WTC11 (cell line): ENCODE measurements at regions not wholly inside any gene's neighbourhood (a gene's known extent, or its start where the extent isn't known, plus 50 kb on each side); places are given as distances from the start of the nearest gene placed in this dataset.

Experiments
- ATAC-seq: fragments of 200-7000 bp; cut with Tn5 transposase; 2 replicates; pipeline ENCODE4 v1.10.0; 2021; ENCODE audit warnings: mild to moderate bottlenecking, moderate library complexity
- CTCF ChIA-PET: fragments of 300-600 bp; sonication (Branson Sonifier 250); formaldehyde crosslinking; loops from one replicate; lab custom pipeline; 2021; ENCODE audit warnings: antibody characterized with exemption; lab: Charles Lee
- POLR2A ChIA-PET: fragments of 350-600 bp; sonication (Branson Sonifier 250); formaldehyde crosslinking; loops from one replicate; lab custom pipeline; 2021; ENCODE audit warnings: antibody characterized with exemption; lab: Charles Lee
- DNase-seq: peaks from one replicate; pipeline ENCODE4 v3.0.0; 2021; ENCODE audit warnings: low spot score
- H3K27ac Mint-ChIP-seq: 2 replicates; pipeline ENCODE4 v1.8.0; 2021; ENCODE audit warnings: mixed read lengths
- H3K27me3 Mint-ChIP-seq: 2 replicates; pipeline ENCODE4 v1.8.0; 2021; ENCODE audit warnings: low read depth, mild to moderate bottlenecking, moderate library complexity, mixed read lengths
- H3K36me3 Mint-ChIP-seq: 2 replicates; pipeline ENCODE4 v1.8.0; 2021; ENCODE audit warnings: mixed read lengths
- H3K4me1 Mint-ChIP-seq: 2 replicates; pipeline ENCODE4 v1.8.0; 2022; ENCODE audit warnings: mixed read lengths
- H3K4me3 Mint-ChIP-seq: 2 replicates; pipeline ENCODE4 v1.8.0; 2021; ENCODE audit warnings: mild to moderate bottlenecking, moderate library complexity, mixed read lengths
- H3K9me3 Mint-ChIP-seq: 2 replicates; pipeline ENCODE4 v1.8.0; 2021; ENCODE audit warnings: mixed read lengths
- ATF2 ChIP-seq: sonication (generic); formaldehyde crosslinking; IDR thresholded peaks from 2 replicates; pipeline ENCODE4 v1.8.1; 2022; ENCODE audit warnings: low read depth, missing genetic modification reagents, borderline replicate concordance
- ETV6 ChIP-seq: sonication (generic); formaldehyde crosslinking; IDR thresholded peaks from 2 replicates; pipeline ENCODE4 v1.8.1; 2022; ENCODE audit warnings: mild to moderate bottlenecking, missing genetic modification reagents
- JUN ChIP-seq: sonication (generic); formaldehyde crosslinking; IDR thresholded peaks from 2 replicates; pipeline ENCODE4 v1.8.0; 2023; ENCODE audit warnings: mild to moderate bottlenecking, missing genetic modification reagents
- MYBL2 ChIP-seq: sonication (generic); formaldehyde crosslinking; IDR thresholded peaks from 2 replicates; pipeline ENCODE4 v1.8.1; 2023; ENCODE audit warnings: mild to moderate bottlenecking, moderate library complexity, missing genetic modification reagents
- NR1H2 ChIP-seq: sonication (generic); formaldehyde crosslinking; IDR thresholded peaks from 2 replicates; pipeline ENCODE4 v1.9.0; 2021; ENCODE audit warnings: mild to moderate bottlenecking, moderate library complexity, missing genetic modification reagents
- NR3C1 ChIP-seq: sonication (generic); formaldehyde crosslinking; conservative IDR thresholded peaks from 2 replicates; pipeline ENCODE4 v1.8.1; 2023; ENCODE audit warnings: low read depth, mild to moderate bottlenecking, missing genetic modification reagents
- RELA ChIP-seq: sonication (generic); formaldehyde crosslinking; IDR thresholded peaks from 2 replicates; pipeline ENCODE4 v1.8.1; 2022; ENCODE audit warnings: missing genetic modification reagents, mild to moderate bottlenecking, borderline replicate concordance
- SMAD4 ChIP-seq: sonication (generic); formaldehyde crosslinking; IDR thresholded peaks from 2 replicates; pipeline ENCODE4 v1.8.0; 2022; ENCODE audit warnings: mild to moderate bottlenecking, missing genetic modification reagents
- SOX15 ChIP-seq: fragments of 250-450 bp; sonication (Bioruptor Pico); IDR thresholded peaks from 2 replicates; pipeline ENCODE4 v1.9.0; 2021; ENCODE audit warnings: mild to moderate bottlenecking
- USF2 ChIP-seq: sonication (generic); formaldehyde crosslinking; IDR thresholded peaks from 2 replicates; pipeline ENCODE4 v1.8.1; 2023; ENCODE audit warnings: mild to moderate bottlenecking, missing genetic modification reagents, moderate library complexity
- ZNF121 ChIP-seq: sonication (generic); formaldehyde crosslinking; IDR thresholded peaks from 2 replicates; pipeline ENCODE4 v1.8.0; 2023; ENCODE audit warnings: missing genetic modification reagents
- TF ChIP-seq, protein P1 (sequence below): sonication (generic); formaldehyde crosslinking; IDR thresholded peaks from 2 replicates; pipeline ENCODE4 v1.8.0; 2023; ENCODE audit warnings: mild to moderate bottlenecking, missing genetic modification reagents
- TF ChIP-seq, protein P2 (sequence below): sonication (generic); formaldehyde crosslinking; IDR thresholded peaks from 2 replicates; pipeline ENCODE4 v1.8.1; 2022; ENCODE audit warnings: mild to moderate bottlenecking, missing genetic modification reagents, moderate library complexity, borderline replicate concordance
- TF ChIP-seq, protein P3 (sequence below): sonication (generic); formaldehyde crosslinking; IDR thresholded peaks from 2 replicates; pipeline ENCODE4 v1.8.1; 2023; ENCODE audit warnings: mild to moderate bottlenecking, missing genetic modification reagents
- TF ChIP-seq, protein P4 (sequence below): sonication (generic); formaldehyde crosslinking; IDR thresholded peaks from 2 replicates; pipeline ENCODE4 v1.8.0; 2023; ENCODE audit warnings: missing genetic modification reagents, mild to moderate bottlenecking, borderline replicate concordance
- TF ChIP-seq, protein P5 (sequence below): sonication (generic); formaldehyde crosslinking; IDR thresholded peaks from 2 replicates; pipeline ENCODE4 v1.8.1; 2022; ENCODE audit warnings: low read depth, mild to moderate bottlenecking, moderate library complexity, missing genetic modification reagents, borderline replicate concordance
- TF ChIP-seq, protein P6 (sequence below): fragments of 250-450 bp; sonication (Bioruptor Pico); IDR thresholded peaks from 2 replicates; pipeline ENCODE4 v1.9.0; 2021; ENCODE audit warnings: mild to moderate bottlenecking
- TF ChIP-seq, protein P7 (sequence below): sonication (generic); formaldehyde crosslinking; IDR thresholded peaks from 2 replicates; pipeline ENCODE4 v1.8.0; 2023; ENCODE audit warnings: missing genetic modification reagents

- TF ChIP-seq, protein P1, sequence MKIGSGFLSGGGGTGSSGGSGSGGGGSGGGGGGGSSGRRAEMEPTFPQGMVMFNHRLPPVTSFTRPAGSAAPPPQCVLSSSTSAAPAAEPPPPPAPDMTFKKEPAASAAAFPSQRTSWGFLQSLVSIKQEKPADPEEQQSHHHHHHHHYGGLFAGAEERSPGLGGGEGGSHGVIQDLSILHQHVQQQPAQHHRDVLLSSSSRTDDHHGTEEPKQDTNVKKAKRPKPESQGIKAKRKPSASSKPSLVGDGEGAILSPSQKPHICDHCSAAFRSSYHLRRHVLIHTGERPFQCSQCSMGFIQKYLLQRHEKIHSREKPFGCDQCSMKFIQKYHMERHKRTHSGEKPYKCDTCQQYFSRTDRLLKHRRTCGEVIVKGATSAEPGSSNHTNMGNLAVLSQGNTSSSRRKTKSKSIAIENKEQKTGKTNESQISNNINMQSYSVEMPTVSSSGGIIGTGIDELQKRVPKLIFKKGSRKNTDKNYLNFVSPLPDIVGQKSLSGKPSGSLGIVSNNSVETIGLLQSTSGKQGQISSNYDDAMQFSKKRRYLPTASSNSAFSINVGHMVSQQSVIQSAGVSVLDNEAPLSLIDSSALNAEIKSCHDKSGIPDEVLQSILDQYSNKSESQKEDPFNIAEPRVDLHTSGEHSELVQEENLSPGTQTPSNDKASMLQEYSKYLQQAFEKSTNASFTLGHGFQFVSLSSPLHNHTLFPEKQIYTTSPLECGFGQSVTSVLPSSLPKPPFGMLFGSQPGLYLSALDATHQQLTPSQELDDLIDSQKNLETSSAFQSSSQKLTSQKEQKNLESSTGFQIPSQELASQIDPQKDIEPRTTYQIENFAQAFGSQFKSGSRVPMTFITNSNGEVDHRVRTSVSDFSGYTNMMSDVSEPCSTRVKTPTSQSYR (CRISPR knock-in tag): no peak
- no peak for TF ChIP-seq SOX15 (CRISPR knock-in tag)
These were observed 134.0 kb downstream of the KCNRG start (continued) for GRCh38 chr13:50149214-50149613.

DNA sequence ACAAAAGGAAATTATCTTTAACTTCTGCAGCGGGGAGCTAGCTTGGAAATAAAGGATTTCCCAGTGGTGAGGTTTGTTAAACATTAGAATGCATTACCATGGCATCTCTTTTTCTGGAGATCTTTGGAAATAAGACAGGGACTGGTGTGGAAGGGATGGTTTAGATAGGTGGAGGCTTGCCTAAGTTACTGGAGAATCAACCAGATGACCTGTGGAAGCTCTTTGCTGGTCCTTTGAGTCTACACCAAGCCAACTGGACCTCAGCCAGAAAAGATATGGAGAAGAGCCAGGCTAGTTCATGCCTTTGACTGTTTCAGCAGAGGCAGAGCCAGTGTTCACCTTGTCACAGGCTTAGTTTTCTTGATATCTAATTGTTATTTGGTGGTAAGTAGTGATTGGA lies 134.7 kb downstream of the KCNRG start:
- POLR2A ChIA-PET: interaction anchor here (0.8 kb wide), 1 partner anchor 60 kb away, joined by 5 read pairs; no protein-coding TSS in a partner anchor
- Mint-ChIP-seq H3K36me3 (no peaks in the 10 kb centered on the region), H3K4me1 (peaks cover 35% of the 10 kb centered on the region), H3K27me3 (no peaks in the 10 kb centered on the region), H3K4me3 (no peak overlapping the region), H3K9me3 (no peaks in the 10 kb centered on the region), H3K27ac (no peak overlapping the region)
- CTCF ChIA-PET: interaction anchor here (0.7 kb wide), 1 partner anchor 214 kb away, joined by 3 read pairs; the partner anchor contains the start of gene SPRYD7
- DNase-seq: no peak
- no peak for ATAC-seq
- TF ChIP-seq, protein P2, sequence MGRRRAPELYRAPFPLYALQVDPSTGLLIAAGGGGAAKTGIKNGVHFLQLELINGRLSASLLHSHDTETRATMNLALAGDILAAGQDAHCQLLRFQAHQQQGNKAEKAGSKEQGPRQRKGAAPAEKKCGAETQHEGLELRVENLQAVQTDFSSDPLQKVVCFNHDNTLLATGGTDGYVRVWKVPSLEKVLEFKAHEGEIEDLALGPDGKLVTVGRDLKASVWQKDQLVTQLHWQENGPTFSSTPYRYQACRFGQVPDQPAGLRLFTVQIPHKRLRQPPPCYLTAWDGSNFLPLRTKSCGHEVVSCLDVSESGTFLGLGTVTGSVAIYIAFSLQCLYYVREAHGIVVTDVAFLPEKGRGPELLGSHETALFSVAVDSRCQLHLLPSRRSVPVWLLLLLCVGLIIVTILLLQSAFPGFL (CRISPR knock-in tag): no peak
- TF ChIP-seq, protein P1 (CRISPR knock-in tag): no peak
- no peak for TF ChIP-seq ATF2
- TF ChIP-seq ZNF121 (CRISPR knock-in tag): no peak
- TF ChIP-seq, protein P3, sequence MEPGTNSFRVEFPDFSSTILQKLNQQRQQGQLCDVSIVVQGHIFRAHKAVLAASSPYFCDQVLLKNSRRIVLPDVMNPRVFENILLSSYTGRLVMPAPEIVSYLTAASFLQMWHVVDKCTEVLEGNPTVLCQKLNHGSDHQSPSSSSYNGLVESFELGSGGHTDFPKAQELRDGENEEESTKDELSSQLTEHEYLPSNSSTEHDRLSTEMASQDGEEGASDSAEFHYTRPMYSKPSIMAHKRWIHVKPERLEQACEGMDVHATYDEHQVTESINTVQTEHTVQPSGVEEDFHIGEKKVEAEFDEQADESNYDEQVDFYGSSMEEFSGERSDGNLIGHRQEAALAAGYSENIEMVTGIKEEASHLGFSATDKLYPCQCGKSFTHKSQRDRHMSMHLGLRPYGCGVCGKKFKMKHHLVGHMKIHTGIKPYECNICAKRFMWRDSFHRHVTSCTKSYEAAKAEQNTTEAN (CRISPR knock-in tag): no peak
- no peak for TF ChIP-seq NR1H2 (CRISPR knock-in tag)
- no peak for TF ChIP-seq SMAD4
- TF ChIP-seq, protein P4, sequence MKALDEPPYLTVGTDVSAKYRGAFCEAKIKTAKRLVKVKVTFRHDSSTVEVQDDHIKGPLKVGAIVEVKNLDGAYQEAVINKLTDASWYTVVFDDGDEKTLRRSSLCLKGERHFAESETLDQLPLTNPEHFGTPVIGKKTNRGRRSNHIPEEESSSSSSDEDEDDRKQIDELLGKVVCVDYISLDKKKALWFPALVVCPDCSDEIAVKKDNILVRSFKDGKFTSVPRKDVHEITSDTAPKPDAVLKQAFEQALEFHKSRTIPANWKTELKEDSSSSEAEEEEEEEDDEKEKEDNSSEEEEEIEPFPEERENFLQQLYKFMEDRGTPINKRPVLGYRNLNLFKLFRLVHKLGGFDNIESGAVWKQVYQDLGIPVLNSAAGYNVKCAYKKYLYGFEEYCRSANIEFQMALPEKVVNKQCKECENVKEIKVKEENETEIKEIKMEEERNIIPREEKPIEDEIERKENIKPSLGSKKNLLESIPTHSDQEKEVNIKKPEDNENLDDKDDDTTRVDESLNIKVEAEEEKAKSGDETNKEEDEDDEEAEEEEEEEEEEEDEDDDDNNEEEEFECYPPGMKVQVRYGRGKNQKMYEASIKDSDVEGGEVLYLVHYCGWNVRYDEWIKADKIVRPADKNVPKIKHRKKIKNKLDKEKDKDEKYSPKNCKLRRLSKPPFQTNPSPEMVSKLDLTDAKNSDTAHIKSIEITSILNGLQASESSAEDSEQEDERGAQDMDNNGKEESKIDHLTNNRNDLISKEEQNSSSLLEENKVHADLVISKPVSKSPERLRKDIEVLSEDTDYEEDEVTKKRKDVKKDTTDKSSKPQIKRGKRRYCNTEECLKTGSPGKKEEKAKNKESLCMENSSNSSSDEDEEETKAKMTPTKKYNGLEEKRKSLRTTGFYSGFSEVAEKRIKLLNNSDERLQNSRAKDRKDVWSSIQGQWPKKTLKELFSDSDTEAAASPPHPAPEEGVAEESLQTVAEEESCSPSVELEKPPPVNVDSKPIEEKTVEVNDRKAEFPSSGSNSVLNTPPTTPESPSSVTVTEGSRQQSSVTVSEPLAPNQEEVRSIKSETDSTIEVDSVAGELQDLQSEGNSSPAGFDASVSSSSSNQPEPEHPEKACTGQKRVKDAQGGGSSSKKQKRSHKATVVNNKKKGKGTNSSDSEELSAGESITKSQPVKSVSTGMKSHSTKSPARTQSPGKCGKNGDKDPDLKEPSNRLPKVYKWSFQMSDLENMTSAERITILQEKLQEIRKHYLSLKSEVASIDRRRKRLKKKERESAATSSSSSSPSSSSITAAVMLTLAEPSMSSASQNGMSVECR (CRISPR knock-in tag): no peak
- TF ChIP-seq NR3C1: no peak
- no peak for TF ChIP-seq JUN (CRISPR knock-in tag)
- no peak for TF ChIP-seq MYBL2 (CRISPR knock-in tag)
- TF ChIP-seq, protein P5, sequence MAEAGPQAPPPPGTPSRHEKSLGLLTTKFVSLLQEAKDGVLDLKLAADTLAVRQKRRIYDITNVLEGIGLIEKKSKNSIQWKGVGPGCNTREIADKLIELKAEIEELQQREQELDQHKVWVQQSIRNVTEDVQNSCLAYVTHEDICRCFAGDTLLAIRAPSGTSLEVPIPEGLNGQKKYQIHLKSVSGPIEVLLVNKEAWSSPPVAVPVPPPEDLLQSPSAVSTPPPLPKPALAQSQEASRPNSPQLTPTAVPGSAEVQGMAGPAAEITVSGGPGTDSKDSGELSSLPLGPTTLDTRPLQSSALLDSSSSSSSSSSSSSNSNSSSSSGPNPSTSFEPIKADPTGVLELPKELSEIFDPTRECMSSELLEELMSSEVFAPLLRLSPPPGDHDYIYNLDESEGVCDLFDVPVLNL (CRISPR knock-in tag): no peak
- TF ChIP-seq, protein P6, sequence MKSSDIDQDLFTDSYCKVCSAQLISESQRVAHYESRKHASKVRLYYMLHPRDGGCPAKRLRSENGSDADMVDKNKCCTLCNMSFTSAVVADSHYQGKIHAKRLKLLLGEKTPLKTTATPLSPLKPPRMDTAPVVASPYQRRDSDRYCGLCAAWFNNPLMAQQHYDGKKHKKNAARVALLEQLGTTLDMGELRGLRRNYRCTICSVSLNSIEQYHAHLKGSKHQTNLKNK: no peak
- no peak for TF ChIP-seq RELA (CRISPR knock-in tag)
- no peak for TF ChIP-seq USF2 (CRISPR knock-in tag)
- no peak for TF ChIP-seq ETV6
- TF ChIP-seq, protein P7, sequence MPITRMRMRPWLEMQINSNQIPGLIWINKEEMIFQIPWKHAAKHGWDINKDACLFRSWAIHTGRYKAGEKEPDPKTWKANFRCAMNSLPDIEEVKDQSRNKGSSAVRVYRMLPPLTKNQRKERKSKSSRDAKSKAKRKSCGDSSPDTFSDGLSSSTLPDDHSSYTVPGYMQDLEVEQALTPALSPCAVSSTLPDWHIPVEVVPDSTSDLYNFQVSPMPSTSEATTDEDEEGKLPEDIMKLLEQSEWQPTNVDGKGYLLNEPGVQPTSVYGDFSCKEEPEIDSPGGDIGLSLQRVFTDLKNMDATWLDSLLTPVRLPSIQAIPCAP (CRISPR knock-in tag): no peak
